HepG2 (cell line): ENCODE measurements at regions not wholly inside any gene's neighbourhood (a gene's known extent, or its start where the extent isn't known, plus 50 kb on each side); places are given as distances from the start of the nearest gene placed in this dataset.

Experiments
- ATAC-seq: fragments of 200-7000 bp; cut with Tn5 transposase; 3 replicates; pipeline ENCODE4 v1.9.1; 2020; ENCODE audit warnings: mild to moderate bottlenecking, moderate library complexity
- BruUV-seq: library from RNA; stranded (reverse); fragments of 400-500 nt; replicated peaks from 2 replicates; lab custom pipeline; 2021; lab: Mats Ljungman, UMichigan
- CTCF ChIA-PET: fragments of 300-600 bp; formaldehyde crosslinking; extraction: SDS; loops from one replicate; lab custom pipeline; 2021; ENCODE audit warnings: low total read pairs, inconsistent platforms, low intra/inter-chr PET ratio; lab: Yijun Ruan, JAX
- POLR2A ChIA-PET: fragments of 350-600 bp; sonication (Branson Sonifier 250); formaldehyde crosslinking; loops from one replicate; lab custom pipeline; 2020; ENCODE audit warnings: antibody characterized with exemption, inconsistent platforms; lab: Yijun Ruan, JAX
- DNase-seq: peaks from one replicate; pipeline ENCODE4 v3.0.0-alpha.2; 2015; ENCODE audit warnings: low spot score
- FAIRE-seq: peaks from 3 replicates; lab custom pipeline; 2011; peaks lifted over from hg19 to GRCh38; lab: Jason Lieb, UNC
- H2AFZ ChIP-seq: one replicate; pipeline ENCODE4 v1.6.1; 2011; ENCODE audit warnings: low read length, inconsistent platforms
- H3K27ac ChIP-seq: fragments of 300-600 bp; 3 replicates; pipeline ENCODE4 v1.8.0; 2011; ENCODE audit warnings: mixed run types, mild to moderate bottlenecking, mixed read lengths, low read length, inconsistent platforms; ENCODE audit not compliant: insufficient read depth; ENCODE audit errors: extremely low read length
- H3K27me3 ChIP-seq, 2 experiments: fragments of 200-600 bp in 1 of 2; 2 replicates in 1 of 2; 3 replicates in 1 of 2; pipeline versions ENCODE4 v1.6.0 to v1.8.0; 2011; ENCODE audit warnings: low read length in 2 of 2, mild to moderate bottlenecking in 2 of 2, moderate library complexity in 2 of 2, inconsistent platforms in 1 of 2; ENCODE audit not compliant: insufficient read depth in 2 of 2, control insufficient read depth in 1 of 2
- H3K36me3 ChIP-seq, 2 experiments: fragments of 200-600 bp in 1 of 2; replicated peaks in 1 of 2; 2 replicates in 1 of 2; 3 replicates in 1 of 2; pipeline versions ENCODE4 v1.5.1 to v1.8.0; 2011; ENCODE audit warnings: low read length in 2 of 2, inconsistent platforms in 1 of 2; ENCODE audit not compliant: insufficient read depth in 2 of 2, control insufficient read depth in 1 of 2
- H3K4me1 ChIP-seq: 2 replicates; pipeline ENCODE4 v1.5.1; 2012; ENCODE audit warnings: low read length, inconsistent platforms; ENCODE audit not compliant: insufficient read depth
- H3K4me2 ChIP-seq: 2 replicates; pipeline ENCODE4 v1.6.0; 2011; ENCODE audit warnings: low read depth, low read length, inconsistent platforms
- H3K4me3 ChIP-seq, 3 experiments: fragments of 200-600 bp in 1 of 3; sonication (generic), shearing (Covaris generic) in 1 of 3; replicated peaks in 1 of 3; 2 replicates each; pipeline ENCODE4 v1.5.1; 2011 to 2016; ENCODE audit warnings: low read length in 3 of 3, inconsistent platforms in 2 of 3, low read depth in 2 of 3, mild to moderate bottlenecking in 2 of 3, control low read depth in 1 of 3, mixed read lengths in 1 of 3; ENCODE audit not compliant: insufficient read depth in 1 of 3
- H3K79me2 ChIP-seq: one replicate; pipeline ENCODE4 v1.6.1; 2011; ENCODE audit warnings: low read length, inconsistent platforms; ENCODE audit not compliant: insufficient read depth
- H3K9ac ChIP-seq: 2 replicates; pipeline ENCODE4 v1.6.0; 2011; ENCODE audit warnings: mild to moderate bottlenecking, low read depth, low read length, inconsistent platforms; ENCODE audit not compliant: insufficient read depth
- H3K9me3 ChIP-seq: 2 replicates; pipeline ENCODE4 v1.5.1; 2012; ENCODE audit warnings: mild to moderate bottlenecking, low read length
- H4K20me1 ChIP-seq: 2 replicates; pipeline ENCODE4 v1.6.0; 2011; ENCODE audit warnings: inconsistent platforms, mild to moderate bottlenecking, low read length, moderate library complexity; ENCODE audit not compliant: insufficient read depth
- IKZF4 ChIP-seq: sonication (generic); formaldehyde crosslinking; IDR thresholded peaks from 2 replicates; pipeline ENCODE4 v1.5.1; 2020; ENCODE audit warnings: borderline replicate concordance, mild to moderate bottlenecking, low read depth, missing genetic modification reagents; ENCODE audit errors: not compliant biosample characterization
- ISX ChIP-seq: sonication (generic); formaldehyde crosslinking; conservative IDR thresholded peaks from 2 replicates; pipeline ENCODE4 v1.5.0; 2020; ENCODE audit warnings: missing genetic modification reagents
- SMARCE1 ChIP-seq: fragments of 450-650 bp; IDR thresholded peaks from 2 replicates; pipeline ENCODE4 v1.6.1; 2017; ENCODE audit warnings: borderline replicate concordance
- U2AF2 ChIP-seq: fragments of 200-400 bp; formaldehyde crosslinking; IDR thresholded peaks from 2 replicates; pipeline ENCODE4 v1.6.1; 2017; ENCODE audit warnings: low read depth, mild to moderate bottlenecking, low read length
- ZFYVE20 ChIP-seq: sonication (generic); formaldehyde crosslinking; IDR thresholded peaks from 2 replicates; pipeline ENCODE4 v1.8.0; 2023; ENCODE audit warnings: low read depth, mild to moderate bottlenecking, moderate library complexity, missing genetic modification reagents, borderline replicate concordance
- ZNF225 ChIP-seq: sonication (generic); formaldehyde crosslinking; IDR thresholded peaks from 2 replicates; pipeline ENCODE4 v1.4.0; 2020; ENCODE audit warnings: mild to moderate bottlenecking, missing genetic modification reagents
- ZNF451 ChIP-seq: sonication (generic); formaldehyde crosslinking; IDR thresholded peaks from 2 replicates; pipeline ENCODE4 v1.5.0; 2020; ENCODE audit warnings: mild to moderate bottlenecking, missing genetic modification reagents
- WGBS: methylation state at CpG from one replicate; pipeline ENCODE4 v1.1.6; 2017; ENCODE audit warnings: low lambda C conversion rate; 5-methylcytosine and 5-hydroxymethylcytosine counted together
- in situ Hi-C: cut with HindIII; loops from 2 replicates; pipeline ENCODE4 v1.10.0; 2017; ENCODE audit warnings: low pct_unique_long_range_greater_than_20kb; ENCODE audit not compliant: extremely low pct_ligation_motif_present
- intact Hi-C: fragments of 100-400 bp; cut with micrococcal nuclease; formaldehyde crosslinking; loops from one replicate; pipeline ENCODE4 v1.10.0; 2022; ENCODE audit not compliant: unreplicated experiment
- TF ChIP-seq, protein P1 (sequence below): sonication (generic); formaldehyde crosslinking; IDR thresholded peaks from 2 replicates; pipeline ENCODE4 v1.4.0; 2020; ENCODE audit warnings: missing genetic modification reagents
- TF ChIP-seq, protein P2 (sequence below): fragments of 450-650 bp; IDR thresholded peaks from 2 replicates; pipeline ENCODE4 v1.6.1; 2017
- TF ChIP-seq, protein P3 (sequence below): sonication (generic); formaldehyde crosslinking; IDR thresholded peaks from 2 replicates; pipeline ENCODE4 v1.5.1; 2020; ENCODE audit warnings: missing genetic modification reagents, mild to moderate bottlenecking, borderline replicate concordance

DNA sequence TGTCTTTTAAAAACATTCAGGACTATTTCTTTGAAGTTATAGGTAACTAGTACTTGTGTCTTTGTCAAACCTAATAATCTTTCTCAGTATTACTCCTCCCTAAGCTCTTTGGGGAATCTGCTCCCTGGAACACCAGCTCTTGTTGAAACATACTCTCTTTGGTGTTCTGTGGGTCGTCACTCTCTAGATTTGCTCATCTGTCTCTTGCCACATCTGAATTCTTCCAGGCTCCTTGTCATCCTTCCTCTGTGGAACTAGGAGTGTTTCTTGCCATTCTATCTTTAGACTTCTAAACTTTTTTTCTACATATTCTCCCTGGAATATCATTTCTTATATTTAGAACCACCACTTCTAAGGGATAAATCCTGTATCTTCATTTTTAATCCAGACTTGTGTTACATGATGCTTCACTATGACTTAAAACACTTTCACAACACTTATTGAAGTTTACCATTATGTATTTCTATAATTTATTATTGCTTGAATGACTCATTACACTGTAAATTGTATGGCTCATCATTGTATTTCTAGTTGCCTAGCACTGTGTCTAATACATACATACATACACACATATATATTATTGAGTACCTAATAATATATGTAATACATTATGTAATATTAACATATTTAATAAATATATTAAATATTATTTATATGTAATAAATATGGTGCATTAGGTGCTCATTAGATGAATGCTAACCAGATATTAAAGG lies 186.1 kb downstream of the TMA16 start:
- Histone ChIP-seq H3K4me3 (no peak overlapping the region), H4K20me1 (no peaks in the 10 kb centered on the region), H3K4me1 (no peaks in the 10 kb centered on the region), H3K9ac (no peak overlapping the region), H2AFZ (no peak overlapping the region), H3K27me3 (no peaks in the 10 kb centered on the region), H3K27ac (no peak overlapping the region), H3K9me3 (no peaks in the 10 kb centered on the region), H3K36me3 (no peaks in the 10 kb centered on the region), H3K4me2 (no peak overlapping the region), H3K79me2 (no peaks in the 10 kb centered on the region)
- intact Hi-C loops, result loop anchor here (1.0 to 10.0 kb wide), 5 partner anchors 125 to 1054 kb away; no protein-coding TSS in a partner anchor
- no peak for DNase-seq
- in situ Hi-C loops, result loop anchor here (25.0 kb wide), 1 partner anchor 332 kb away; no protein-coding TSS in a partner anchor
- TF ChIP-seq ZFYVE20, result no peak
- no peak for TF ChIP-seq ISX
- TF ChIP-seq ZNF225 (CRISPR knock-in tag), result no peak
- no peak for TF ChIP-seq IKZF4 (CRISPR knock-in tag)
- TF ChIP-seq, protein P1, sequence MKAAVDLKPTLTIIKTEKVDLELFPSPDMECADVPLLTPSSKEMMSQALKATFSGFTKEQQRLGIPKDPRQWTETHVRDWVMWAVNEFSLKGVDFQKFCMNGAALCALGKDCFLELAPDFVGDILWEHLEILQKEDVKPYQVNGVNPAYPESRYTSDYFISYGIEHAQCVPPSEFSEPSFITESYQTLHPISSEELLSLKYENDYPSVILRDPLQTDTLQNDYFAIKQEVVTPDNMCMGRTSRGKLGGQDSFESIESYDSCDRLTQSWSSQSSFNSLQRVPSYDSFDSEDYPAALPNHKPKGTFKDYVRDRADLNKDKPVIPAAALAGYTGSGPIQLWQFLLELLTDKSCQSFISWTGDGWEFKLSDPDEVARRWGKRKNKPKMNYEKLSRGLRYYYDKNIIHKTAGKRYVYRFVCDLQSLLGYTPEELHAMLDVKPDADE (CRISPR knock-in tag), result no peak
- no peak for TF ChIP-seq U2AF2
- TF ChIP-seq, protein P2, sequence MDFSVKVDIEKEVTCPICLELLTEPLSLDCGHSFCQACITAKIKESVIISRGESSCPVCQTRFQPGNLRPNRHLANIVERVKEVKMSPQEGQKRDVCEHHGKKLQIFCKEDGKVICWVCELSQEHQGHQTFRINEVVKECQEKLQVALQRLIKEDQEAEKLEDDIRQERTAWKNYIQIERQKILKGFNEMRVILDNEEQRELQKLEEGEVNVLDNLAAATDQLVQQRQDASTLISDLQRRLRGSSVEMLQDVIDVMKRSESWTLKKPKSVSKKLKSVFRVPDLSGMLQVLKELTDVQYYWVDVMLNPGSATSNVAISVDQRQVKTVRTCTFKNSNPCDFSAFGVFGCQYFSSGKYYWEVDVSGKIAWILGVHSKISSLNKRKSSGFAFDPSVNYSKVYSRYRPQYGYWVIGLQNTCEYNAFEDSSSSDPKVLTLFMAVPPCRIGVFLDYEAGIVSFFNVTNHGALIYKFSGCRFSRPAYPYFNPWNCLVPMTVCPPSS, result no peak
- no peak for TF ChIP-seq SMARCE1
- TF ChIP-seq ZNF451 (CRISPR knock-in tag), result no peak
- TF ChIP-seq, protein P3, sequence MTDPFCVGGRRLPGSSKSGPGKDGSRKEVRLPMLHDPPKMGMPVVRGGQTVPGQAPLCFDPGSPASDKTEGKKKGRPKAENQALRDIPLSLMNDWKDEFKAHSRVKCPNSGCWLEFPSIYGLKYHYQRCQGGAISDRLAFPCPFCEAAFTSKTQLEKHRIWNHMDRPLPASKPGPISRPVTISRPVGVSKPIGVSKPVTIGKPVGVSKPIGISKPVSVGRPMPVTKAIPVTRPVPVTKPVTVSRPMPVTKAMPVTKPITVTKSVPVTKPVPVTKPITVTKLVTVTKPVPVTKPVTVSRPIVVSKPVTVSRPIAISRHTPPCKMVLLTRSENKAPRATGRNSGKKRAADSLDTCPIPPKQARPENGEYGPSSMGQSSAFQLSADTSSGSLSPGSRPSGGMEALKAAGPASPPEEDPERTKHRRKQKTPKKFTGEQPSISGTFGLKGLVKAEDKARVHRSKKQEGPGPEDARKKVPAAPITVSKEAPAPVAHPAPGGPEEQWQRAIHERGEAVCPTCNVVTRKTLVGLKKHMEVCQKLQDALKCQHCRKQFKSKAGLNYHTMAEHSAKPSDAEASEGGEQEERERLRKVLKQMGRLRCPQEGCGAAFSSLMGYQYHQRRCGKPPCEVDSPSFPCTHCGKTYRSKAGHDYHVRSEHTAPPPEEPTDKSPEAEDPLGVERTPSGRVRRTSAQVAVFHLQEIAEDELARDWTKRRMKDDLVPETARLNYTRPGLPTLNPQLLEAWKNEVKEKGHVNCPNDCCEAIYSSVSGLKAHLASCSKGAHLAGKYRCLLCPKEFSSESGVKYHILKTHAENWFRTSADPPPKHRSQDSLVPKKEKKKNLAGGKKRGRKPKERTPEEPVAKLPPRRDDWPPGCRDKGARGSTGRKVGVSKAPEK (CRISPR knock-in tag), result no peak
- WGBS, result 0% methylated on average over 1 of the region's 1 CpG
- no TSS peak for BruUV-seq
- ChIA-PET CTCF (interaction anchor here (1.1 to 2.3 kb wide), 3 partner anchors 126 to 196 kb away, joined by 3 to 9 read pairs (median 4); no protein-coding TSS in a partner anchor), POLR2A (no interaction called here)
- no peak for FAIRE-seq
- no peak for ATAC-seq
